ENCODE measurements at regions not wholly inside any gene's neighbourhood (a gene's known extent, or its start where the extent isn't known, plus 50 kb on each side); places are given as distances from the start of the nearest gene placed in this dataset.
"Not testable (repeated sequence)": the region's sequence is repeated elsewhere in the genome, so short reads cannot be mapped to it uniquely, and the experiment has no call there.

DNA sequence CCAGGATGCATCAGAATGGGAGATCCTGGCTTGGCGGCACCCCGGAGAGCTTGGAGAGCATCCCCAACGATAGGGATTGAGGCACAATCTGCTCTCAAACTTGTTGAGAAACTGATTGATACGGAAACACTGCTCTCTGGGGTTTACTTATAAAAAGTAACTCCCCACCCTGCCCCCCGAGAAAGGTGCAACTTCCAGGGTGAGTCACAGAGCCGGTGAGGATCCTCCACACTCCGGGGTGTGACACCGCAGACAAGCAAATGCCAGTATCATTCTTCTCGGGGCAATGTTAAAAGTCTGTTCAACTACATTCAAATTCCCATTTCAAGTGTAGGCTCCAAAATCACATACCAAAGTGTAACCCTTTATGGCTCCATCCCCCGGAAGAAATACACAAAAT, 84.4 kb upstream of the MLN start:
- no peaks in the 10 kb centered on the region for H3K27me3 ChIP-seq (replicated peaks; ENCODE audit: insufficient read depth)
- 78% methylated on average over 10 of the region's 10 CpGs for WGBS
- no peak for DNase-seq (ENCODE audit: low spot score)
- TF ChIP-seq POLR2AphosphoS5 (IDR thresholded peaks at IDR 0.05), result no peak
- TF ChIP-seq, protein P1, sequence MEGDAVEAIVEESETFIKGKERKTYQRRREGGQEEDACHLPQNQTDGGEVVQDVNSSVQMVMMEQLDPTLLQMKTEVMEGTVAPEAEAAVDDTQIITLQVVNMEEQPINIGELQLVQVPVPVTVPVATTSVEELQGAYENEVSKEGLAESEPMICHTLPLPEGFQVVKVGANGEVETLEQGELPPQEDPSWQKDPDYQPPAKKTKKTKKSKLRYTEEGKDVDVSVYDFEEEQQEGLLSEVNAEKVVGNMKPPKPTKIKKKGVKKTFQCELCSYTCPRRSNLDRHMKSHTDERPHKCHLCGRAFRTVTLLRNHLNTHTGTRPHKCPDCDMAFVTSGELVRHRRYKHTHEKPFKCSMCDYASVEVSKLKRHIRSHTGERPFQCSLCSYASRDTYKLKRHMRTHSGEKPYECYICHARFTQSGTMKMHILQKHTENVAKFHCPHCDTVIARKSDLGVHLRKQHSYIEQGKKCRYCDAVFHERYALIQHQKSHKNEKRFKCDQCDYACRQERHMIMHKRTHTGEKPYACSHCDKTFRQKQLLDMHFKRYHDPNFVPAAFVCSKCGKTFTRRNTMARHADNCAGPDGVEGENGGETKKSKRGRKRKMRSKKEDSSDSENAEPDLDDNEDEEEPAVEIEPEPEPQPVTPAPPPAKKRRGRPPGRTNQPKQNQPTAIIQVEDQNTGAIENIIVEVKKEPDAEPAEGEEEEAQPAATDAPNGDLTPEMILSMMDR (IDR thresholded peaks at IDR 0.05), result no peak
- TF ChIP-seq POLR2A (IDR thresholded peaks at IDR 0.05), result no peak
- H3K36me3 ChIP-seq, result no peaks in the 10 kb centered on the region
- intact Hi-C loops (cut with DNase I), result no loop called here
- no peaks in the 10 kb centered on the region for H3K9me3 ChIP-seq
- H3K4me1 ChIP-seq (replicated peaks), result peaks cover 4% of the 10 kb centered on the region
- H3K4me3 ChIP-seq, result no peak overlapping the region
- no peak overlapping the region for H3K27ac ChIP-seq

DNA sequence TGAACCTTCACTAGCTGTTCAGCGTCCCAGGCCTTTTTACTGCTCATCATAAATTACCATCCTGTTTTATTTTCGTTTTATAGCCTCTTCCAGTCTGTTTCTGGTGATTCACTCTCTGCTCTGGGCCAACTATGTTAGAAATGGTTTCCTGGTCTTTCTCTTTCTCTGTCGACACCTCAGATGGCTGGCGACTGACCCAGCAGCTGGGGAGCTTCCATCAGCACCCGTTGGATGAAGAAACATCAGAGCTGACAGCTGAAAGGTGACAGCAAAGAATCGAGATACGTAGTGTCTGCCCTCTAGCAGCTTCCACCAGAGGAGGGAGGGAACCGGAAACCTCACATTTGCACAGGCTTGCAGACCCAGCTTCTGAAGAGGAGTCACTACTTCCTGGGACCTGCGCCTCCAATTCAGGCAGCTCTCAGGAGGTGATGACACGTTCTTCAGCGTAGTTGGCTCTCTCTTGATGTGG, 82.9 kb upstream of the MLN start:
- DNase-seq (ENCODE audit: low spot score), result peak; percentile 47
- H3K4me3 ChIP-seq, result no peak overlapping the region
- TF ChIP-seq POLR2AphosphoS5 (IDR thresholded peaks at IDR 0.05), result peak; percentile 85
- no peak for TF ChIP-seq POLR2A (IDR thresholded peaks at IDR 0.05)
- TF ChIP-seq, protein P1 (IDR thresholded peaks at IDR 0.05), result no peak
- peaks cover 4% of the 10 kb centered on the region for H3K4me1 ChIP-seq (replicated peaks)
- intact Hi-C loops (cut with DNase I), result no loop called here
- no peaks in the 10 kb centered on the region for H3K27me3 ChIP-seq (replicated peaks; ENCODE audit: insufficient read depth)
- H3K27ac ChIP-seq, result peak overlapping the region in 1 of 2 donors; percentile 38
- no peaks in the 10 kb centered on the region for H3K36me3 ChIP-seq
- WGBS, result 30% methylated on average over 11 of the region's 11 CpGs
- H3K9me3 ChIP-seq, result no peaks in the 10 kb centered on the region

GRCh38 chr6:33885132-33886057, 81.6 kb upstream of the MLN start:
- H3K4me3 ChIP-seq, result no peak overlapping the region
- DNase-seq (ENCODE audit: low spot score), result no peak
- intact Hi-C loops (cut with DNase I), result no loop called here
- WGBS, result 50% methylated on average over 5 of the region's 5 CpGs
- TF ChIP-seq, protein P1 (IDR thresholded peaks at IDR 0.05), result no peak
- TF ChIP-seq POLR2A (IDR thresholded peaks at IDR 0.05) (no peak), POLR2AphosphoS5 (IDR thresholded peaks at IDR 0.05) (no peak)
- no peaks in the 10 kb centered on the region for H3K36me3 ChIP-seq
- H3K4me1 ChIP-seq (replicated peaks), result peaks cover 4% of the 10 kb centered on the region
- H3K27me3 ChIP-seq (replicated peaks; ENCODE audit: insufficient read depth), result no peaks in the 10 kb centered on the region
- H3K27ac ChIP-seq, result no peak overlapping the region
- no peaks in the 10 kb centered on the region for H3K9me3 ChIP-seq

- H3K27me3 ChIP-seq (replicated peaks; ENCODE audit: insufficient read depth); H3K4me3 ChIP-seq; H3K27ac ChIP-seq; H3K36me3 ChIP-seq; H3K9me3 ChIP-seq; DNase-seq (ENCODE audit: low spot score); H3K4me1 ChIP-seq (replicated peaks); intact Hi-C loops (cut with DNase I): not testable (repeated sequence)
- WGBS, result 93% methylated on average over 4 of the region's 4 CpGs
Measured at GRCh38 chr6:33883621-33884020, 79.8 kb upstream of the MLN start.

GRCh38 chr6:33882154-33882553, 78.4 kb upstream of the MLN start:
- TF ChIP-seq, protein P1 (IDR thresholded peaks at IDR 0.05), result no peak
- TF ChIP-seq POLR2A (IDR thresholded peaks at IDR 0.05) (no peak), POLR2AphosphoS5 (IDR thresholded peaks at IDR 0.05) (peak; percentile 61)
- peak; percentile 81 for DNase-seq (ENCODE audit: low spot score)
- 27% methylated on average over 8 of the region's 8 CpGs for WGBS
- Histone ChIP-seq H3K27me3 (replicated peaks; ENCODE audit: insufficient read depth) (no peaks in the 10 kb centered on the region), H3K36me3 (no peaks in the 10 kb centered on the region), H3K9me3 (no peaks in the 10 kb centered on the region), H3K27ac (no peak overlapping the region), H3K4me1 (replicated peaks) (peaks cover 4% of the 10 kb centered on the region), H3K4me3 (no peak overlapping the region)
- intact Hi-C loops (cut with DNase I), result no loop called here
